GM18951 (cell line): ENCODE measurements at regions not wholly inside any gene's neighbourhood (a gene's known extent, or its start where the extent isn't known, plus 50 kb on each side); places are given as distances from the start of the nearest gene placed in this dataset.

ENCODE experiments used
- POLR2A ChIP-seq: IDR thresholded peaks from 4 replicates; pipeline ENCODE4 v1.6.1; 2011; ENCODE audit warnings: mild to moderate bottlenecking; ENCODE audit not compliant: insufficient read length, insufficient read depth; ENCODE audit errors: extremely low read depth
- in situ Hi-C: fragments of 300-500 bp; cut with MboI; formaldehyde crosslinking; loops from one replicate; pipeline ENCODE4 v1.12.0; 2022; ENCODE audit warnings: low sequenced_read_pairs, mixed read lengths, inconsistent platforms; ENCODE audit not compliant: unreplicated experiment

- no peak for TF ChIP-seq POLR2A
- in situ Hi-C loops, result loop anchor here (10.0 kb wide), 1 partner anchor 454 kb away; no protein-coding TSS in a partner anchor
These were observed 68.2 kb upstream of the ETV6 start for GRCh38 chr12:11581179-11581755.

- in situ Hi-C loops, result loop anchor here (10.0 kb wide), 1 partner anchor 450 kb away; no protein-coding TSS in a partner anchor
- TF ChIP-seq POLR2A, result no peak
These were observed 65.1 kb upstream of the ETV6 start for GRCh38 chr12:11584221-11584855.

GRCh38 chr12:11592484-11592883 lies 57.0 kb upstream of the ETV6 start:
- no peak for TF ChIP-seq POLR2A
- in situ Hi-C loops, result no loop called here

- in situ Hi-C loops, result no loop called here
- TF ChIP-seq POLR2A, result no peak
These were observed 56.5 kb upstream of the ETV6 start for GRCh38 chr12:11593013-11593412.

- in situ Hi-C loops, result no loop called here
- TF ChIP-seq POLR2A, result no peak
These were observed 54.4 kb upstream of the ETV6 start for GRCh38 chr12:11595080-11595479.

GRCh38 chr12:11596141-11596540 lies 53.3 kb upstream of the ETV6 start:
- in situ Hi-C loops, result no loop called here

GRCh38 chr12:11598900-11599299 lies 50.6 kb upstream of the ETV6 start:
- no peak for TF ChIP-seq POLR2A
- in situ Hi-C loops, result no loop called here

More at GRCh38 chr12:11596141-11596540, 53.3 kb upstream of the ETV6 start:
- no peak for TF ChIP-seq POLR2A
